OCI-LY1 (cell line): ENCODE measurements at regions not wholly inside any gene's neighbourhood (a gene's known extent, or its start where the extent isn't known, plus 50 kb on each side); places are given as distances from the start of the nearest gene placed in this dataset.

ENCODE experiments used
- H2AFZ ChIP-seq: fragments of 200-600 bp; sonication (generic), shearing (Covaris generic); 2 replicates; pipeline ENCODE4 v1.6.0; 2014; ENCODE audit warnings: antibody characterized with exemption, mild to moderate bottlenecking, low read length
- H3F3A ChIP-seq: fragments of 200-600 bp; sonication (generic), shearing (Covaris generic); 2 replicates; pipeline ENCODE4 v1.6.0; 2014; ENCODE audit warnings: mild to moderate bottlenecking, antibody characterized with exemption, low read length, moderate library complexity; ENCODE audit not compliant: insufficient read depth
- H3K27ac ChIP-seq: fragments of 200-600 bp; sonication (generic); 2 replicates; pipeline ENCODE4 v1.5.1; 2014; ENCODE audit warnings: low read length, mixed run types, mild to moderate bottlenecking, low read depth; ENCODE audit not compliant: poor library complexity, severe bottlenecking
- H3K27me3 ChIP-seq: fragments of 200-600 bp; sonication (generic); 2 replicates; pipeline ENCODE4 v1.6.0; 2014; ENCODE audit warnings: antibody characterized with exemption, mild to moderate bottlenecking, low read length, moderate library complexity; ENCODE audit not compliant: insufficient read depth
- H3K36me3 ChIP-seq: fragments of 200-600 bp; sonication (generic); 2 replicates; pipeline ENCODE4 v1.6.1; 2014; ENCODE audit warnings: mild to moderate bottlenecking, antibody characterized with exemption, low read length, moderate library complexity, mixed read lengths; ENCODE audit not compliant: insufficient read depth
- H3K4me1 ChIP-seq: fragments of 200-600 bp; sonication (generic); 2 replicates; pipeline ENCODE4 v1.5.1; 2014; ENCODE audit warnings: mild to moderate bottlenecking, low read length, moderate library complexity; ENCODE audit not compliant: insufficient read depth, severe bottlenecking
- H3K4me2 ChIP-seq: fragments of 200-600 bp; sonication (generic), shearing (Covaris generic); 2 replicates; pipeline ENCODE4 v1.6.1; 2014; ENCODE audit warnings: low read length
- H3K4me3 ChIP-seq: fragments of 200-600 bp; sonication (generic); 2 replicates; pipeline ENCODE4 v1.5.1; 2014; ENCODE audit warnings: low read length, low read depth, mild to moderate bottlenecking, mixed read lengths; ENCODE audit not compliant: poor library complexity, severe bottlenecking
- H3K79me2 ChIP-seq: fragments of 200-600 bp; shearing (Covaris generic); 2 replicates; pipeline ENCODE4 v1.6.1; 2016; ENCODE audit warnings: mixed run types, low read length, mixed read lengths; ENCODE audit not compliant: insufficient read depth
- H3K9ac ChIP-seq: fragments of 200-600 bp; sonication (generic), shearing (Covaris generic); 2 replicates; pipeline ENCODE4 v1.6.1; 2014; ENCODE audit warnings: mild to moderate bottlenecking, low read length, mixed read lengths
- H3K9me2 ChIP-seq: fragments of 200-600 bp; sonication (generic), shearing (Covaris generic); 2 replicates; pipeline ENCODE4 v1.6.1; 2014; ENCODE audit warnings: low read depth, mild to moderate bottlenecking, low read length, mixed read lengths
- H3K9me3 ChIP-seq: fragments of 200-600 bp; shearing (Covaris generic); 2 replicates; pipeline ENCODE4 v1.6.1; 2014; ENCODE audit warnings: low read length, mixed read lengths
- H4K20me1 ChIP-seq: fragments of 200-600 bp; sonication (generic), shearing (Covaris generic); 2 replicates; pipeline ENCODE4 v1.6.0; 2016; ENCODE audit warnings: mild to moderate bottlenecking, low read length; ENCODE audit not compliant: insufficient read depth
- CTCF ChIP-seq: fragments of 200-600 bp; sonication (generic), shearing (Covaris generic); IDR thresholded peaks from 2 replicates; pipeline ENCODE4 v1.5.1; 2017; ENCODE audit warnings: mild to moderate bottlenecking, antibody characterized with exemption, low read length, moderate library complexity, mixed read lengths
- EZH2 ChIP-seq: fragments of 200-600 bp; sonication (generic), shearing (Covaris generic); IDR thresholded peaks from 2 replicates; pipeline ENCODE4 v1.8.0; 2017; ENCODE audit warnings: borderline replicate concordance, mixed run types, mild to moderate bottlenecking, antibody characterized with exemption, low read length, moderate library complexity, mixed read lengths

- no peaks in the 10 kb centered on the region for H3K79me2 ChIP-seq
- no peak overlapping the region for H3K9ac ChIP-seq
- no peaks in the 10 kb centered on the region for H3K4me1 ChIP-seq
- H3K4me2 ChIP-seq = no peak overlapping the region
- H3K27ac ChIP-seq = no peak overlapping the region
- TF ChIP-seq CTCF (no peak), EZH2 (no peak)
- no peaks in the 10 kb centered on the region for H3F3A ChIP-seq
- no peaks in the 10 kb centered on the region for H3K9me2 ChIP-seq
- no peaks in the 10 kb centered on the region; the same call in 1 of the 2 replicates for H3K27me3 ChIP-seq
- no peak overlapping the region for H3K4me3 ChIP-seq
- H3K36me3 ChIP-seq = no peaks in the 10 kb centered on the region
- H2AFZ ChIP-seq = no peak overlapping the region
- no peaks in the 10 kb centered on the region for H3K9me3 ChIP-seq
- no peaks in the 10 kb centered on the region for H4K20me1 ChIP-seq
These were observed 228.3 kb upstream of the EEF2KMT start for GRCh38 chr16:5325932-5326331.

DNA sequence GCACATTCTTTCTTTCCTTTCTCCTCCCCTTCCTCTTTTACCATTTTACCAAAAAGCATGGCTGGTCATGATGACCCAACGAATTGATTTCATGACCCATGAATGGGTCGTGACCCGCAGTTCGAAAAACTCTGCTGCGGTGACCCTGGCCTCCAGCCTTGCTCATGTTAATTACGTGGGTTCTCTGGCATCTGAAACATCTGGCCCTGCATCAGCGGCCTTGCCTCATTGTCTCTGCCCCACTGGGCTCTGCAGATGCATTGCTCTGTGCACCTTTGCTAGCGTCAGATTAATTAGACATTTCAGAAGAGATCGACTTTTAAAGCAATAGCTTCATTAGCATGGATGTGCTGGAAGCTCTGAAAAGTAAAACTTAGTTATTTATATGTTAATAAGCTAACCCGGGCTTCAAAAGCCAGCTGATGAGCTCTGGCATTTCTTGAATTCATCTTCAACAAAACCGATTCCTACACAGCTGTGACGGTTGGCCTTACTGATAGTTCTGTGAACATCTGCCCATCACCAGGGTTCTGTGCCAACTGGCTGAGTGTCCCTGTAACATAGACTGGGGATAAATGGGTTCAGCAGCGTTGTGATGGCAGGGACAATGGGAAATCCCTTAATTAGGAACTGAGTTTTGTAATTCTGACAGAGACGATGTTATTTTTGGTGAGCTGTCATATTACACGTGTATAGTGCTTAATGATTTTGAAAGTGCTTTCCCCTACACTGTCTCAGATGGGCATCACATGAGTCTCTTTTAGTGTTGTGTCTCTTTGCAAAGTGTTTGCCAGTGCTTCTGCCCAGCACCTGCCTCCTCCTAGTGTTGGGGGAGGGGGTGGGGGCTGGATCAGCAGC, 225.9 kb upstream of the EEF2KMT start:
- no peaks in the 10 kb centered on the region for H4K20me1 ChIP-seq
- H3K4me2 ChIP-seq = no peak overlapping the region
- no peaks in the 10 kb centered on the region for H3K4me1 ChIP-seq
- H3K27me3 ChIP-seq = no peaks in the 10 kb centered on the region; the same call in 1 of the 2 replicates
- no peaks in the 10 kb centered on the region for H3K9me3 ChIP-seq
- H3K9me2 ChIP-seq = no peaks in the 10 kb centered on the region
- H2AFZ ChIP-seq = no peak overlapping the region
- no peak overlapping the region for H3K27ac ChIP-seq
- no peak overlapping the region for H3K9ac ChIP-seq
- H3K4me3 ChIP-seq = no peak overlapping the region
- no peaks in the 10 kb centered on the region for H3K79me2 ChIP-seq
- H3K36me3 ChIP-seq = no peaks in the 10 kb centered on the region
- no peak for TF ChIP-seq CTCF
- no peak for TF ChIP-seq EZH2
- no peaks in the 10 kb centered on the region for H3F3A ChIP-seq

DNA sequence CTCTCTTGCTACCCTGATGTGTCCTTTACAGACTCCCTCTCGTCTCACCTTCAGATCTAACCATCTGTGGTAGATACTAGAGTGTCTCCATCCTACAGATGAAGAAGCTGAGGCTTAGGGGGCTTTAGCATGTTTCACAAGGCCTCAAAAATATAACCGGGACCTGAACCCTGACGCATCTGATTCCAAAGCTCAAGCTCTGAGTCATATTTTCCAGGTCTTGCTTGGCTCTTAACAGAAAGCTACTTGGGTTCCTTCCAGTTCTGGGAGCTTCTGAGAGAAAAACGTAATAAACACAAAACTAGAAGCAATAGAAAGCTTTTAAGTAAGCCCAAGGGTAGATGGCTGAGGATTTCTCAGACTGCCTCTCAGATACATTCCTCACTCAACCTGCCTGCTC, 224.3 kb upstream of the EEF2KMT start:
- no peaks in the 10 kb centered on the region for H4K20me1 ChIP-seq
- H3K4me2 ChIP-seq = no peak overlapping the region
- TF ChIP-seq EZH2 (no peak), CTCF (no peak)
- no peaks in the 10 kb centered on the region for H3F3A ChIP-seq
- H3K27me3 ChIP-seq = no peaks in the 10 kb centered on the region; the same call in 1 of the 2 replicates
- no peak overlapping the region for H3K4me3 ChIP-seq
- H3K9me2 ChIP-seq = no peaks in the 10 kb centered on the region
- H3K4me1 ChIP-seq = no peaks in the 10 kb centered on the region
- H3K9me3 ChIP-seq = no peaks in the 10 kb centered on the region
- no peaks in the 10 kb centered on the region for H3K79me2 ChIP-seq
- no peaks in the 10 kb centered on the region for H3K36me3 ChIP-seq
- no peak overlapping the region for H3K9ac ChIP-seq
- H2AFZ ChIP-seq = no peak overlapping the region
- H3K27ac ChIP-seq = no peak overlapping the region
